ENCODE measurements at regions not wholly inside any gene's neighbourhood (a gene's known extent, or its start where the extent isn't known, plus 50 kb on each side); places are given as distances from the start of the nearest gene placed in this dataset.

DNA sequence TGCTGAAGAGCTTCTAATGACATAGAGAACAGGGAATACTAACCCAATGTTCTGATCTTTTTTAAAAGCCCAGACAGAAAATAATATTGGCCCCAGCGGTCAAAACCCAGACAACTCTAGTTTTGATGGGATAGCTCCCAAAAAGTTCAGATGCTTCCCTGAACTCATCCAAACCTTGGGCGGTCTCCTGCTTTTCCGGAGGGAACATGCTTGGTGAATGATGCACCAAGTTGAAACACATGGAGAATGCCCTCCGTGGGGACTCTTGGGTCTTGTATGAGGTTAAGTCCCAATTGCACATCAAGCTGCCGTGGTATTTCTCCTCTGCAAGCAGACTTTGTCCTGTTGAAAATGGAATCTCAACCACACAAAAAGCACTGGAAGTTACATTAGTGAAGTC, 120.7 kb upstream of the CTAGE1 start:
- Mint-ChIP-seq H3K4me1 (ENCODE audit: low read depth) (no peaks in the 10 kb centered on the region), H3K27ac (no peak overlapping the region), H3K4me3 (no peak overlapping the region), H3K27me3 (ENCODE audit: low read depth) (no peaks in the 10 kb centered on the region), H3K9me3 (peaks cover 2 to 3% of the 10 kb centered on the region in 2 donors), H3K36me3 (ENCODE audit: insufficient read depth in 2 of 2) (no peaks in the 10 kb centered on the region)
- ATAC-seq (replicated peaks in 1 of 2) (no peak), DNase-seq (no peak)

DNA sequence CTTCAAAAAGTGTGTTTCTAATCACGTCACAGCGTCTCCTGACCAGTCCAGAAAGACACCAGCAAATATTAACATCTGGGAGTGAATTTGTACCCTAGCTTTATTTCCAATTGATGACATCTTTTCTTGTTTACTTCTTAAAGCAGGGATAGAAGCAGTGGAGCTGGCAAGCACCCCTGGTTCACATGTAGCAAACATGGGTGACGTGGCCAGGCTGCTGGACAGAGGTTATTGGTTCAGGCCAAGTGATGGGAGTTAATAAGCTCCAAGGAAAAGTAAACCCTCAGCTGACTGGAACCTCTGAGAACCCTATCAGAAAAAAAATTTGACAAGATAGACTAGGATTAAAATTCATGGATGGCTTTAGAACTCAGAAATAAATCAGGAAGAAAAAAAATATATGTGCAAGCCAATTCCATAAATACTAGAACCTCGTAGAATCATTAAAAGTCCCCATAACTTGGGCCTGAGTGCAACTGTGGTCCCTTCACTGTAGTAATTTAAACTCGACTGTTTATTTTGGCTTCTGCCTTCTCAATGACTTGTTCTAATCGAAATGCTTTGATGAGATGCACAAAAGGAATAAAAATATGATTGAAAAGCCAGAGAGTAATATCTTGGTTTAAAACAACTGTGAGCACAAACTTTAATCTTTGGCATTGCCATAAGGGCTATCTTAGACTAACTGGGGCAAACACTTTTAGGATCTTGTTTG, 121.5 kb upstream of the CTAGE1 start:
- Mint-ChIP-seq H3K4me3 (no peak overlapping the region), H3K4me1 (ENCODE audit: low read depth) (no peaks in the 10 kb centered on the region), H3K27ac (no peak overlapping the region), H3K36me3 (ENCODE audit: insufficient read depth in 2 of 2) (no peaks in the 10 kb centered on the region), H3K27me3 (ENCODE audit: low read depth) (no peaks in the 10 kb centered on the region), H3K9me3 (peaks cover 2 to 3% of the 10 kb centered on the region in 2 donors)
- no peak for DNase-seq
- ATAC-seq (replicated peaks in 1 of 2), result no peak

DNA sequence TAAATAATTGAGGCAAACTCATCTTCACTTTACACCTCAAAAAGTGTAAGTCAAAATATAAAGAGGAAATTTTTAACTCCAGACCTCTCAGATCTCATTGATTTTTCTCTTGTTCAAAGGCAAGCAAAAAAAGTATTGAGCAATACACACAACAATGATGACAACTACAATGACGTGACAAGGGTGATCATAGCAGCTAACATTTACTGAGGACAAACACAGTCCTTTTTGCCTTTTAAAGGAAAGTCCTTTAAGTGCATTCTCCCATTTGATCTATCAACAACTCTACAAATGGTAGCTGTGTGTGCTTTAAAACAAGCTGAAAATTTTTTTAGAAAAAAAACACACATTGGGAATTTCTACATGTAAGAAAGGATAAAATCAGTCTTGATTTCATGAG, 123.5 kb upstream of the CTAGE1 start:
- H3K27ac Mint-ChIP-seq, result no peak overlapping the region

DNA sequence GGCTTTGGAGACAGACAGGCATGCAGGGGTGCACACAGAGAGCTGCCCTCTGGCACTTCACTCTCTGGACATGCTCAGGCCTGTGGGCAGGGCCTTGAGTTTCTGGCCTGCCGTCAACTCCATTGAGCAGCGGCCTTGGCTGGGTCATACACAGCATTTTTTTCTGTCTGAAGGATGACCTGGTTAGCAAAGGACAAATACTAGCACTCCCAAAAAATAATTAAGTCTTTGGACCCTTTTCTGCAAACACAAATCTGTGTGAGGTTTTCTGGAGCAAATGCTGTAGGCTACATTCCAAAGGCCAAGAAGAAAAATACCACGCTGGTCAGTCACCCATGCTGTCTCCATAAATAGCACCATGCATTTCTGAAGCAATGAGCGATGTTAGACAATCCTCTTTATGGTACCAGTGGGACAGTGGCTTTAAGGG, 124.7 kb upstream of the CTAGE1 start:
- no peak for ATAC-seq (replicated peaks in 1 of 2)
- Mint-ChIP-seq H3K27ac (no peak overlapping the region), H3K27me3 (ENCODE audit: low read depth) (no peaks in the 10 kb centered on the region)

More for the DNA sequence above, 123.5 kb upstream of the CTAGE1 start:
- DNase-seq (no peak), ATAC-seq (replicated peaks in 1 of 2) (no peak)
- H3K9me3 Mint-ChIP-seq, result peaks cover 2 to 5% of the 10 kb centered on the region in 2 donors
- H3K4me1 Mint-ChIP-seq (ENCODE audit: low read depth), result no peaks in the 10 kb centered on the region
- H3K27me3 Mint-ChIP-seq (ENCODE audit: low read depth), result no peaks in the 10 kb centered on the region
- no peaks in the 10 kb centered on the region for H3K36me3 Mint-ChIP-seq (ENCODE audit: insufficient read depth in 2 of 2)
- no peak overlapping the region for H3K4me3 Mint-ChIP-seq

DNA sequence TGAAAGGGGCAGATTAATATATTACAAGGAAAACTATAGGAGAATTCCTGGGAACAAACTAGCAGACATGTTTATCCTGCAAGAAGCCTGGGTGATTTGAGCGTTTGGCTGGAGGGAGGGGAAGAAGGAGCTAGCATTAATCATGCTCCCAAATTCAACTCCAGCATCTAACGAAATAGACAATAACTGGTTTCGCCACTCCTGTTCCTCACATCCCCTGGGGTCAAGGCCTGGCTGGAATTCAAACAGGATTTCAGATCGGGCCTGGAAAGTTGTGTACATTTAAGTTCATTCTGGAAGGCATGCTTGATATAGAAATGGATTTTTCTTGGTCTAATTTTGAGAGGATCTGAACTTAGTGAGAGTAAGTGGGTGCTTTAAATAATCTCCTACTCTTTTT, 126.1 kb upstream of the CTAGE1 start:
- no peaks in the 10 kb centered on the region for H3K36me3 Mint-ChIP-seq (ENCODE audit: insufficient read depth in 2 of 2)
- ATAC-seq (replicated peaks in 1 of 2) (no peak), DNase-seq (no peak)
- H3K27ac Mint-ChIP-seq, result no peak overlapping the region
- no peak overlapping the region for H3K4me3 Mint-ChIP-seq
- H3K27me3 Mint-ChIP-seq (ENCODE audit: low read depth), result no peaks in the 10 kb centered on the region
- H3K4me1 Mint-ChIP-seq (ENCODE audit: low read depth), result no peaks in the 10 kb centered on the region
- H3K9me3 Mint-ChIP-seq, result peaks cover 2 to 5% of the 10 kb centered on the region in 2 donors

More for the DNA sequence above, 124.7 kb upstream of the CTAGE1 start:
- no peak for DNase-seq
- Mint-ChIP-seq H3K36me3 (ENCODE audit: insufficient read depth in 2 of 2) (no peaks in the 10 kb centered on the region), H3K9me3 (peaks cover 2 to 5% of the 10 kb centered on the region in 2 donors), H3K4me3 (no peak overlapping the region), H3K4me1 (ENCODE audit: low read depth) (no peaks in the 10 kb centered on the region)

DNA sequence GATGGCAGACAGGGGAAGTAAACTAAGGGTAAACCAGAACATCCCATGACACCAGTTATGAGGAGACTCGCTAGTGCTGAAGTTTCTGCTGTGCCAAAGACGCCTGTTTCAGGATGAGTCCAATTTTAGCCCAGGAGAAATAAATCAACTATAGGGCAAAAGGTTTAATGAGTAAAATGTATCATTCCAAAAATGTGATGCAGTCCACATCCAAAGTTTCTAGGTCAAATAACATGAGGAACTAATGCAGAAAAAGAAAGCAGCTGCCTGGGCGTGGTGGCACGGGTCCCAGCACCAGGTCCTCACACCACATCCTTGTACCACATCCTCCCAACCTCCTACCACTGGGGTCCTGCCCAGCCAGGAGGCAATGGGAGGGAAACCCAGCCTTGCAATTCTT, 126.9 kb upstream of the CTAGE1 start:
- H3K4me1 Mint-ChIP-seq (ENCODE audit: low read depth), result no peaks in the 10 kb centered on the region
- ATAC-seq (replicated peaks in 1 of 2) (no peak), DNase-seq (no peak)
- no peaks in the 10 kb centered on the region for H3K27me3 Mint-ChIP-seq (ENCODE audit: low read depth)
- H3K4me3 Mint-ChIP-seq, result no peak overlapping the region
- no peak overlapping the region for H3K27ac Mint-ChIP-seq
- no peaks in the 10 kb centered on the region for H3K36me3 Mint-ChIP-seq (ENCODE audit: insufficient read depth in 2 of 2)
- H3K9me3 Mint-ChIP-seq, result peaks cover 2 to 5% of the 10 kb centered on the region in 2 donors

DNA sequence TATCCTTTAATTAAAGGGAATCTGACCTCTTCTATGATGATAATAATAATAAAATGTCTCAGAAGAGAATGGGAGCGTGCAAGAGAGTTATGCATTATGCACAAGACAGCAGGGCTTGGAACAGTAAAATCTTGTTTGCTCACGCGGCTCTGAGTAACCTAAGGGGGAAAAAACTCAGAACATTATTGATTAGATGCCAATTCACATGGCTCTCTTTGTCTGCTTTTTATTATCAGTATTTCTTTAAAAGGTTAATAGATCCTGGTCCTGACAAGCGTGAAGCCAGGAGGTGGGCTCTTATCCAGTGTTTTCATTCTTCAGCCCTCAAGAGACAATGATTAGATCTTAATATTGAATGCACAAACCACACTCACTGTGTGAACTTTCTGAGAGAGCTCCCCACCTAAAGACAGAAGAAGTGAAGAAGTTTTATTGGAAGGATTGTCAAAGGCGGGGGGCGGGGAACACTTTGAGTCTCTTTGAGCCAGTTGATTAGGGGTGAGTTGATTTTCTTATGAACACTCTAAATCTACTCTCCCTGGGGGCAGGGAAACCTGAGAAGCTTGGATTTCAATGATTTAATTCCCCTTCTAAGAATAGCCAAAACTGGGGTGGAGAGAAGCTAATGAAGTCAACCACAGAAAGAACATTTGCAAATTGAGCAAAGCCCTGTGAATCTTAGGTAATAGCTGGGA, 127.5 kb upstream of the CTAGE1 start:
- H3K4me1 Mint-ChIP-seq (ENCODE audit: low read depth), result no peaks in the 10 kb centered on the region
- ATAC-seq (replicated peaks in 1 of 2), result no peak
- no peak overlapping the region for H3K4me3 Mint-ChIP-seq
- no peaks in the 10 kb centered on the region for H3K36me3 Mint-ChIP-seq (ENCODE audit: insufficient read depth in 2 of 2)
- H3K9me3 Mint-ChIP-seq, result peaks cover 2 to 5% of the 10 kb centered on the region in 2 donors
- H3K27me3 Mint-ChIP-seq (ENCODE audit: low read depth), result no peaks in the 10 kb centered on the region
- no peak overlapping the region for H3K27ac Mint-ChIP-seq
- no peak for DNase-seq

DNA sequence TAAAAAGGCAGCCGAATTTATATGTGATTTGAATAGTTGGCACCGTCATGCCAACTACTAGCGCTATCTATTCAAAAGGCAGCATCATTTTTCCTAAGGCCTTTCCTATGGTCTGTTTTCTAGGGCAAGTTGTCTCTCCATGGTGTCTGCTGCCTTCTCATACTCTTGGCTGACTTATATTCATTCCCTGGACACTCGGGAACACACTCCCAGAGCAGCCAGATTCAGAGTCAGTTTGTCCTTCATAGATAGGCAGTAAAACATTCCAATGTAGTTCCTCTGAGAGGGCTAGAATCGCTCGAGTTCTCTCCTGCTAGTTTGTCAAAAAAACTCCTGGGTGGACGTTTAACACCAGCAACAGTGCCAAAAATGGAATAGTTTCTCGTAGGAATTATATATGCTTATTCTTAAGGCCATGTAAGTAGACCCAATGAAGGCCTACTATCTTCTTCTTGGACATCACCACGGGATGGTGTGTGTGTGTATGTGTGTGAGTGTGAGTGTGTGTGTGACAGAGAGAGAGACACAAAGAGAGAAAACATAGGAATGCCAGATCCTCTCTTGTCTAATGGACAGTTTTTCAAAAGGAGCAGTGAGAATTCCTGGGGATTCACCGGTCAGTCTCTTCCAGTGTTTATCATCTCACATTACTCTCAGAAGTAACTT, 129.3 kb upstream of the CTAGE1 start:
- H3K4me1 Mint-ChIP-seq (ENCODE audit: low read depth), result no peaks in the 10 kb centered on the region
- no peak for ATAC-seq (replicated peaks in 1 of 2)

DNA sequence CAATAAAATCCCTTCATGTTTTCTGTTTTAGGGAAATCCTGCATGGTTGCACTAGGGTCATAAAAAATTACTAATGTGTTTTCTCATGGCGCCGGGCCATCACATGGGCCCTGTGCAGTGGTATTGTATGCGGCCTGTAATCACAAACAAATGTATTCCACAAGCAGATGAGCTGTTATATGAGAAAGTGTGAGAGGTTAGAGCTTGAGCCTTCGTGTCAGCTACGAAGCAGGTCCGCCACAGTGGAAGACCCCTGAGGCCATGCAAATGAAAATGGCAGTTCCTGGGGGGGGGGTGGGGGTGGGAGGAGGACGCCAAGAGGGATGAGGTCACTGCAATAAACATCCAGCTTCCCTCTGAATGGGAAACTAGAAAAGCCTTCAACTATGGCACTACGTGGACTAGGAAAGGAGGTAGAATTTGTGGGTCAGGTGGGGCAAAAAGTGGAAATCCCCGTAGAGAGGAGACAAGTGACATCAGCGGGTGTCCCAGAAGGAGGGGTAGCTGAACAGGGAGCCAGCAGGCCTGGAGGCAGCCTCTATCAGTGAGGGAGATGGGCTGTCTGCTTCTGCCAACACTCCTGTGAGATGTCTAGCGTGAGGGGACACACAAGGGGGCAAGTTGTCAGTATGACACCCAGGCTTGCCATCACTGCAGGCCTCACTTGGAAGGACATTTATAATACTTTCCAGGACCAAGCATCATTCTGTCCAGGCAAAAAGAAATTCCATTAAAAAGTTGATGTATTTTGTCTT, 130.3 kb upstream of the CTAGE1 start:
- Mint-ChIP-seq H3K27me3 (ENCODE audit: low read depth) (no peaks in the 10 kb centered on the region), H3K27ac (no peak overlapping the region), H3K36me3 (ENCODE audit: insufficient read depth in 2 of 2) (no peaks in the 10 kb centered on the region), H3K9me3 (peaks cover 0 to 2% of the 10 kb centered on the region in 2 donors), H3K4me3 (no peak overlapping the region), H3K4me1 (ENCODE audit: low read depth) (no peaks in the 10 kb centered on the region)
- no peak for ATAC-seq (replicated peaks in 1 of 2)
- DNase-seq, result no peak

More for the DNA sequence above, 129.3 kb upstream of the CTAGE1 start:
- no peak for DNase-seq
- Mint-ChIP-seq H3K27me3 (ENCODE audit: low read depth) (no peaks in the 10 kb centered on the region), H3K4me3 (no peak overlapping the region), H3K36me3 (ENCODE audit: insufficient read depth in 2 of 2) (no peaks in the 10 kb centered on the region), H3K9me3 (peaks cover 2% of the 10 kb centered on the region in 2 donors), H3K27ac (no peak overlapping the region)

DNA sequence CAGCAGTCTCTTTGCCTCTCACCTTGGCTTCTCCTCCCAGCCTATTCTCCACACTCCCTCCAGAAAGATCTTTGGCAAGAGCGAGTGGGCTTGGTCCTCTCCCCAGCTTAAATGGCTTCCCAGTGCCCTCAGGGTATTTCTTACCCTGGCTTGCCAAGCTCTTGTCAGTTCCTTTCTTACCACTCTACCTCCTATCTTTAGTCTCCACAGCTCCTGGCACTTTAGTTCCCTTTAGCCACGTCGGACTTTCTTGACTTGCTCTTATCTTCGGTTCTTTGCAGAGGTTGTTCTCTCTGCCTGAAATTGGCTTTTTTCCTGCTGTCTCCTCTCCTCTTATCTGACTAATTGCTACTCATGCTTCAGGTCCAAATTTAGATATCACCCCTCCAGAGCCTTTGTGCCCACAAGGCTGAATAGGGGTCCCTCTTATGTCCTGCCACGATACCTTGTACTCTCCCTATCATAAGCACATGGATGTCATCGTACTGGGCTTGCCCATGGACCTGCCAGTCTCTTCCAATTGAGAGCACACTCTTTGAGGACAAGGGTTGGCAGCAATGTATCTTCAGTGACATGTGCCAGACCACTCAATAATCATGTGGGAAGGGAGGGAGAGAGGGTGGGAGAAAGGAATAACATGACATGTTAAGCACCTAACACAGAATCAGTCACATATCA, 131.7 kb upstream of the CTAGE1 start:
- H3K4me3 Mint-ChIP-seq, result no peak overlapping the region

DNA sequence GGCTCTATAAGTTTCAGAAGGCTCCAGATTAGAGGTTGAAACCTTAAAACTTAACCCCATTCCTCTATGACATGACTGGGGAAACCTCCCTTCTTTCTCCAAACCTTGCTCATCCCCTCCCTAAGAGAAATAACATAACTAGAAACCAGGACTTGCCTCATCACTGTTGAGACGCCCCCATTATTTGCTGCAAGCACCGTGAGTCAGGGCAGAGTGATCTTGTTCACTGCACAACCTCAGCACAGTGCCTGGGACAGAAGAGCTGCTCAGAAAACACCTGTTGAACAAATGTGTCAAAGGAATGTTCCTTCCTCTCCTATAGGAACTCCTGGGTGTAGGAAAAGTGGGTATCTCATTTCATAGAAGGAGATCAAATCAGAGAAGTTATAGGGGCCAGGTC, 132.7 kb upstream of the CTAGE1 start:
- H3K36me3 Mint-ChIP-seq (ENCODE audit: insufficient read depth in 2 of 2), result no peaks in the 10 kb centered on the region
- no peak for ATAC-seq (replicated peaks in 1 of 2)
- no peak for DNase-seq
- no peaks in the 10 kb centered on the region for H3K9me3 Mint-ChIP-seq
- no peak overlapping the region for H3K27ac Mint-ChIP-seq
- H3K4me3 Mint-ChIP-seq, result no peak overlapping the region
- H3K4me1 Mint-ChIP-seq (ENCODE audit: low read depth), result no peaks in the 10 kb centered on the region
- H3K27me3 Mint-ChIP-seq (ENCODE audit: low read depth), result no peaks in the 10 kb centered on the region

More for the DNA sequence above, 131.7 kb upstream of the CTAGE1 start:
- Mint-ChIP-seq H3K9me3 (peaks cover 0 to 2% of the 10 kb centered on the region in 2 donors), H3K27ac (no peak overlapping the region), H3K4me1 (ENCODE audit: low read depth) (no peaks in the 10 kb centered on the region), H3K27me3 (ENCODE audit: low read depth) (no peaks in the 10 kb centered on the region), H3K36me3 (ENCODE audit: insufficient read depth in 2 of 2) (no peaks in the 10 kb centered on the region)
- no peak for DNase-seq
- ATAC-seq (replicated peaks in 1 of 2), result no peak

DNA sequence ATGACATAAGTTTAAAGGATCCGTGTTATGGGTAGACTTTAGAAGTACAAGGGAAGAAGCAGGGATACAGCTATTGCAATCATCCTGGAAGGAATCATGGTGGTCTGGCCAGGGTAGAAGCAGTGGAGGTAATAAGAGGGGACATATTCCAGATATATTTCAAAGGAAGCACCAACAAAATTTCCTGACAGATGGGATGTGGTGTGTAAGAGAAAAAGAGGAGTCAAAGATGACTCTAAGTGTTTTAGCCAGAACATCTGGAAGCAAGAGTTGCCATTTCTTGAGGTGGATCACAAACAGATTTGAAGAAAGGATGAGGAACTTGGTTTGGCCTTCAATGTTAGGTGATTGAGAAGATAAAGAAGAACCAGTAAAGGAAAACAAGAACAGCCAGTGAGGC, 133.1 kb upstream of the CTAGE1 start:
- H3K27ac Mint-ChIP-seq, result no peak overlapping the region
- H3K4me1 Mint-ChIP-seq (ENCODE audit: low read depth), result no peaks in the 10 kb centered on the region
- H3K27me3 Mint-ChIP-seq (ENCODE audit: low read depth), result no peaks in the 10 kb centered on the region
- no peaks in the 10 kb centered on the region for H3K36me3 Mint-ChIP-seq (ENCODE audit: insufficient read depth in 2 of 2)
- no peak for DNase-seq
- no peaks in the 10 kb centered on the region for H3K9me3 Mint-ChIP-seq
- no peak for ATAC-seq (replicated peaks in 1 of 2)
- H3K4me3 Mint-ChIP-seq, result no peak overlapping the region
